Ovary (tissue), 3 donors: ENCODE measurements at regions not wholly inside any gene's neighbourhood (a gene's known extent, or its start where the extent isn't known, plus 50 kb on each side); places are given as distances from the start of the nearest gene placed in this dataset.

Experiments
- POLR2A ChIP-seq: fragments of 450-650 bp; IDR thresholded peaks from one replicate; pipeline ENCODE4 v1.6.1; 2017; ENCODE audit warnings: antibody characterized with exemption, mild to moderate bottlenecking, moderate library complexity
- TF ChIP-seq, protein P1 (sequence below), 3 donors: fragments of 450-650 bp in 2 of 3; fragments of 200-600 bp in 1 of 3; IDR thresholded peaks; one replicate each; pipeline versions ENCODE4 v1.5.1 to v1.8.0; 2016 to 2022; ENCODE audit warnings: antibody characterized with exemption in 3 of 3, mild to moderate bottlenecking in 1 of 3
- donor health status: DM: no; HTN: no; CAD: no.

DNA sequence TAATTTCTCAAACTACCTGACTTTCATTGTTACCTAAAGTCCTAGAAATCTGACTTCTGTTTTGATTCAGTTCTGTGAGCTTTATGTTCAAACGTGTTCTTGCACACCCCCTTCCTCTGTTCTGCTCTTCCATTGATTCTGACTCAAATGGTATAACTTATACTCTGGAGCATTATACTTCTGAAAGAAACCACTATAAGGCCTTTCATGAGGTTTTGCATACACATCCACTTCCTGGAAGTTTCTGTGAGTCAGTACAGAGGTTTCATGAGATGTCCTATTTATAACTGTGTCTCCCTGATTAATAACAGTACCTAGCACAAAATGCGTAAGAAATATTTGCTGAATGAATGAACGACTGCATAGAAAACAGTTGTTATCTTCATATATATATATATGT, 540.2 kb upstream of the CT83 start:
- TF ChIP-seq, protein P1, sequence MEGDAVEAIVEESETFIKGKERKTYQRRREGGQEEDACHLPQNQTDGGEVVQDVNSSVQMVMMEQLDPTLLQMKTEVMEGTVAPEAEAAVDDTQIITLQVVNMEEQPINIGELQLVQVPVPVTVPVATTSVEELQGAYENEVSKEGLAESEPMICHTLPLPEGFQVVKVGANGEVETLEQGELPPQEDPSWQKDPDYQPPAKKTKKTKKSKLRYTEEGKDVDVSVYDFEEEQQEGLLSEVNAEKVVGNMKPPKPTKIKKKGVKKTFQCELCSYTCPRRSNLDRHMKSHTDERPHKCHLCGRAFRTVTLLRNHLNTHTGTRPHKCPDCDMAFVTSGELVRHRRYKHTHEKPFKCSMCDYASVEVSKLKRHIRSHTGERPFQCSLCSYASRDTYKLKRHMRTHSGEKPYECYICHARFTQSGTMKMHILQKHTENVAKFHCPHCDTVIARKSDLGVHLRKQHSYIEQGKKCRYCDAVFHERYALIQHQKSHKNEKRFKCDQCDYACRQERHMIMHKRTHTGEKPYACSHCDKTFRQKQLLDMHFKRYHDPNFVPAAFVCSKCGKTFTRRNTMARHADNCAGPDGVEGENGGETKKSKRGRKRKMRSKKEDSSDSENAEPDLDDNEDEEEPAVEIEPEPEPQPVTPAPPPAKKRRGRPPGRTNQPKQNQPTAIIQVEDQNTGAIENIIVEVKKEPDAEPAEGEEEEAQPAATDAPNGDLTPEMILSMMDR (IDR thresholded peaks at IDR 0.05): no peak
- no peak for TF ChIP-seq POLR2A
